ENCODE measurements at regions not wholly inside any gene's neighbourhood (a gene's known extent, or its start where the extent isn't known, plus 50 kb on each side); places are given as distances from the start of the nearest gene placed in this dataset.

DNA sequence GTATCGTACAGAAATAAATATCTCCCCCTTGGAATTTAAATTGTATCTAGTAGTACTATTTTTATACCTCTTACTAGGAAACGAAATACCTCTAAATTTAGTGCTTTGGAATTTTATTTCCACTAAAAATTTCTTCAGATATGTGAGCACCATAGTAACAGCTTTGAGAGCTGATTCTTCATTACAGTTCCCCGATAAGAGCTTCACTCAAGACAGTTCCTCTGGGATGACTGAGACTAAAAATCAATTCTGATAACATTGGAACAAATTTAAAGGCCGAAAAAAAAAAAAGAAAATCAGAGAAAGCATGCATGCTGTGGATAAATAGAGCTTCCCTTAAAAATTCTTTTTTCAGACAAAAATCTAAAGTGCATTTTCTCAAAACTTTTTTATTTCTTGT lies 68.5 kb upstream of the MEF2C start:
- no peak for TF ChIP-seq POLR2A (IDR thresholded peaks at IDR 0.05)
- TF ChIP-seq, protein P1, sequence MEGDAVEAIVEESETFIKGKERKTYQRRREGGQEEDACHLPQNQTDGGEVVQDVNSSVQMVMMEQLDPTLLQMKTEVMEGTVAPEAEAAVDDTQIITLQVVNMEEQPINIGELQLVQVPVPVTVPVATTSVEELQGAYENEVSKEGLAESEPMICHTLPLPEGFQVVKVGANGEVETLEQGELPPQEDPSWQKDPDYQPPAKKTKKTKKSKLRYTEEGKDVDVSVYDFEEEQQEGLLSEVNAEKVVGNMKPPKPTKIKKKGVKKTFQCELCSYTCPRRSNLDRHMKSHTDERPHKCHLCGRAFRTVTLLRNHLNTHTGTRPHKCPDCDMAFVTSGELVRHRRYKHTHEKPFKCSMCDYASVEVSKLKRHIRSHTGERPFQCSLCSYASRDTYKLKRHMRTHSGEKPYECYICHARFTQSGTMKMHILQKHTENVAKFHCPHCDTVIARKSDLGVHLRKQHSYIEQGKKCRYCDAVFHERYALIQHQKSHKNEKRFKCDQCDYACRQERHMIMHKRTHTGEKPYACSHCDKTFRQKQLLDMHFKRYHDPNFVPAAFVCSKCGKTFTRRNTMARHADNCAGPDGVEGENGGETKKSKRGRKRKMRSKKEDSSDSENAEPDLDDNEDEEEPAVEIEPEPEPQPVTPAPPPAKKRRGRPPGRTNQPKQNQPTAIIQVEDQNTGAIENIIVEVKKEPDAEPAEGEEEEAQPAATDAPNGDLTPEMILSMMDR (IDR thresholded peaks at IDR 0.05): no peak
- TF ChIP-seq POLR2AphosphoS5 (IDR thresholded peaks at IDR 0.05; ENCODE audit: insufficient read depth in 1 of 2, low read depth in 1 of 2): no peak
- Histone ChIP-seq H3K4me3 (no peak overlapping the region), H3K36me3 (no peaks in the 10 kb centered on the region), H3K27me3 (no peaks in the 10 kb centered on the region), H3K27ac (no peak overlapping the region), H3K4me1 (no peaks in the 10 kb centered on the region), H3K9me3 (no peaks in the 10 kb centered on the region)
- intact Hi-C loops (cut with DNase I): no loop called here
- DNase-seq (ENCODE audit: extremely low spot score in 2 of 2): no peak

DNA sequence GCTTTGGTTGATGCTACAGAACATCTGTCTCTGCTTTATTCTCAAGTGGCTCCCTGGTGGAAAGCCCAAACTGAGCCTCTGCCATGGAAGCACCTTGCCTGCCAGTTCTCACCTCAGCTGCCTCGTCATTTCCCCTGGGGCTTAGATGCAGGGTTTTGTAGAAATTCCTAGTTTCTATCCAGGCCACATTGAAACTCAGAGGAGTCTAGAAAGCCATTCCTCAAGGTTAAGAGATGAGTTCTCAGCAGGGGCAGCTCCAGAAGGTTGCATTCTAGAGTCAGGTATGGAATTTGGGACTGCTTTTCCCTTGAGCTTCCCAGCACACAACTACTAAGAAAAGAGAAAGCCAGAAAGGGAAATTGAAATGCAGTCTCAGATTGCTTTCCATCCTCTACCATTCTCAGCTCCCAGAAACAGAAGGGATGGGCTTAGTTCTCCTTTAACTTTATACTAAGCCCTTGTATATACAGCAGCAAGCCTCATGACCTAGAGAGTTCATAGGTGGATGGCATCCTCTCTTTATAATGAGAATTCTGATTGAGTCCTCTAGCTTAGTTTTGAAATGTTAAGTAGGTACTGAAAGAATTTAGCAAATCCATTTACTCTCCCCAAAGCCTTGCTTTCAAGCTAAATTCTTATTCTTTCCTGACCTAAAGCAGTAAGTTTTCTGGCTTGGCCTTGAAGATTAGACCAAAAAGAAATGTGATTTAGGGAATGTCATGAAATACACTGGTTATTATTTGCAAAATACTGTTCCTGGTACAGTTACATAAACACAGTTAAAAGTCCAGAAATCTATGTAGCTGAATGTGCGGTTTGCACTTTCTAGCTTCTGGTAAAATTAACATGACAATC lies 66.0 kb upstream of the MEF2C start:
- TF ChIP-seq, protein P1 (IDR thresholded peaks at IDR 0.05): no peak
- TF ChIP-seq POLR2AphosphoS5 (IDR thresholded peaks at IDR 0.05; ENCODE audit: insufficient read depth in 1 of 2, low read depth in 1 of 2): no peak
- no peak for TF ChIP-seq POLR2A (IDR thresholded peaks at IDR 0.05)
- Histone ChIP-seq H3K9me3 (no peaks in the 10 kb centered on the region), H3K4me3 (no peak overlapping the region), H3K27ac (no peak overlapping the region), H3K27me3 (no peaks in the 10 kb centered on the region), H3K36me3 (no peaks in the 10 kb centered on the region), H3K4me1 (no peaks in the 10 kb centered on the region)
- DNase-seq (ENCODE audit: extremely low spot score in 2 of 2): no peak
- intact Hi-C loops (cut with DNase I): loop anchor here (5.0 kb wide), 1 partner anchor 92 kb away; no protein-coding TSS in a partner anchor

DNA sequence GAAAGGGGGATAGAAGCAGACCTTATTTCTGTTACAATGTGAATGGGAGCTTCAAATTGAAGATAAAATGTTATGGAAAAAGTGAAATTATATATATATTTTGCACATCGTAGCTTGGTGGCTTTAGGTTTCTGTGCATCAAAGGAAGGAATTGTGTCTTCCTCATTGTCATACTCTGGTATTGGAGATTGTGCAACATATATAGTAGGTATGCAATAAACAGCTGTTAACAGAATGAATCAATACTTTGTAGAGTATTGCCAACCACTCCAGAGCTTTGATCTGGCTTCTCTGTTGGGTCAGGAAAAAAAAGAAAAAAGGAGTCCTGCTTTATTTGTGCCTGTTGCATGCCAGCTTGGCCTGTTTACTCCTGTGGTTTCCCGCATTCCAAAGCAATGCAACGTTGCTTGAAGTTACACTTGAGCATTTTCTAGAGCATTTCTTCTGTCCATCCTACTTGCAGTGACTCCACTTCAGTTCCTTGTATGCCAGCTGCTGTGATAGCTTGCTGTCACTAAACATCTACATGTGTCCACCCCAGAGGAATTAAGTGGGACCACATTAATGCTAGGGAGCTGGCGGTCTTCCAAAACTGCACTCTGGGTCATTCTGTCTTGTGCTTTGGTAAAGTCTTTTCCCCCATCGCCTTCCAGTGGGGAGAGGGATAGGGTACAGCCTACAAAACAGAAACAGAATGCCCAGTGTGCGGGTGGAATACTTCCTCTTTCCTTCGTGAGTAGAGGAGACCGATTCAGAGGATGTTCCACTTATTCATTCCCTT lies 62.0 kb upstream of the MEF2C start:
- intact Hi-C loops (cut with DNase I): loop anchor here (5.0 kb wide), 1 partner anchor 88 kb away; no protein-coding TSS in a partner anchor
- Histone ChIP-seq H3K9me3 (no peaks in the 10 kb centered on the region), H3K4me1 (peaks cover 4% of the 10 kb centered on the region), H3K27ac (no peak overlapping the region), H3K36me3 (no peaks in the 10 kb centered on the region), H3K4me3 (no peak overlapping the region), H3K27me3 (no peaks in the 10 kb centered on the region)
- TF ChIP-seq, protein P1 (IDR thresholded peaks at IDR 0.05): no peak
- TF ChIP-seq POLR2A (IDR thresholded peaks at IDR 0.05): no peak
- TF ChIP-seq POLR2AphosphoS5 (IDR thresholded peaks at IDR 0.05; ENCODE audit: insufficient read depth in 1 of 2, low read depth in 1 of 2): no peak
- DNase-seq (ENCODE audit: extremely low spot score in 2 of 2): no peak

DNA sequence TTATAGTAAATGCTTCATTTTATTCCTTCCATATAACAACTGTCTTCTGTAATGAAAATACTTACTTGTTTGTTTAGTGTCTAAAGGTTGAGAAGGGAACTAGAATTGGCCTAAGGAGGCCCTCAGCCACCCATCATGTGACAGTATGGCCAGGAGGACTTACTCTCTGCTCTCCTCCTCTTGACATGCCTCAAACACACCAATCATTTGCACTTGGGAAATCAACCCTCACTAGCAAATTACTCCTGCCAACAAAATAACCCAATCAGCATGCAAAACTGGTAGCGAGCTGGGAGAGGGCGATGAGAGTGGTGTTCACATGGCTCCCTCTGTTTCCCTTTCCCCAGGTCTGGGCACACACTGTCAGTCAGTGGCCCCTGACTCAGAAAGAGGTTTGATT lies 58.6 kb upstream of the MEF2C start:
- DNase-seq (ENCODE audit: extremely low spot score in 2 of 2): no peak
- TF ChIP-seq, protein P1 (IDR thresholded peaks at IDR 0.05): no peak
- TF ChIP-seq POLR2A (IDR thresholded peaks at IDR 0.05) (no peak), POLR2AphosphoS5 (IDR thresholded peaks at IDR 0.05; ENCODE audit: insufficient read depth in 1 of 2, low read depth in 1 of 2) (no peak)
- no peaks in the 10 kb centered on the region for H3K9me3 ChIP-seq
- intact Hi-C loops (cut with DNase I): no loop called here
- H3K4me3 ChIP-seq: no peak overlapping the region
- no peak overlapping the region for H3K27ac ChIP-seq
- no peaks in the 10 kb centered on the region for H3K36me3 ChIP-seq
- H3K4me1 ChIP-seq: peaks cover 4% of the 10 kb centered on the region
- no peaks in the 10 kb centered on the region for H3K27me3 ChIP-seq
